GM12874 (cell line): ENCODE measurements at regions not wholly inside any gene's neighbourhood (a gene's known extent, or its start where the extent isn't known, plus 50 kb on each side); places are given as distances from the start of the nearest gene placed in this dataset.

ENCODE experiments used
- TF ChIP-seq, protein P1 (sequence below): IDR thresholded peaks from 2 replicates; pipeline ENCODE4 v1.5.1; 2011; ENCODE audit warnings: low read depth, mild to moderate bottlenecking, control low read depth, low read length, moderate library complexity; ENCODE audit not compliant: insufficient read depth

DNA sequence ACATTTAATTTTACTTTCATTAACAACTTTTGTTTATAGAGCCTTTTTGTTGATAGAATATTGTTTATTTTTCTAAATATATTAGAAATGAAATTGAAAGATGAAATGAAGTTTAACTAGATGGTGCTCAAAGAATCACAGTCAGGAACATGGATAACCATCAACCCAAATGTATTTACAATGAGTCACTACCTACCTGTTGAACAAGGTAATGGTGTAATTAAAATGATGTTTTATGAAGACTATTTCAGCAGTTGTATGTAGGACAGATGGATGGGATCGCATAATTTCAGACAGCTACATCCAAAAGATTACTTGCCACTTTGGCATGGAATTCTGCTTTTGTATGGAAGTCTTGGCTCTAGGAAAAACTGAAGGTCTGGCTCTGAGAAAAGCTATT lies 403.6 kb upstream of the SLC10A2 start:
- TF ChIP-seq, protein P1, sequence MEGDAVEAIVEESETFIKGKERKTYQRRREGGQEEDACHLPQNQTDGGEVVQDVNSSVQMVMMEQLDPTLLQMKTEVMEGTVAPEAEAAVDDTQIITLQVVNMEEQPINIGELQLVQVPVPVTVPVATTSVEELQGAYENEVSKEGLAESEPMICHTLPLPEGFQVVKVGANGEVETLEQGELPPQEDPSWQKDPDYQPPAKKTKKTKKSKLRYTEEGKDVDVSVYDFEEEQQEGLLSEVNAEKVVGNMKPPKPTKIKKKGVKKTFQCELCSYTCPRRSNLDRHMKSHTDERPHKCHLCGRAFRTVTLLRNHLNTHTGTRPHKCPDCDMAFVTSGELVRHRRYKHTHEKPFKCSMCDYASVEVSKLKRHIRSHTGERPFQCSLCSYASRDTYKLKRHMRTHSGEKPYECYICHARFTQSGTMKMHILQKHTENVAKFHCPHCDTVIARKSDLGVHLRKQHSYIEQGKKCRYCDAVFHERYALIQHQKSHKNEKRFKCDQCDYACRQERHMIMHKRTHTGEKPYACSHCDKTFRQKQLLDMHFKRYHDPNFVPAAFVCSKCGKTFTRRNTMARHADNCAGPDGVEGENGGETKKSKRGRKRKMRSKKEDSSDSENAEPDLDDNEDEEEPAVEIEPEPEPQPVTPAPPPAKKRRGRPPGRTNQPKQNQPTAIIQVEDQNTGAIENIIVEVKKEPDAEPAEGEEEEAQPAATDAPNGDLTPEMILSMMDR = no peak

DNA sequence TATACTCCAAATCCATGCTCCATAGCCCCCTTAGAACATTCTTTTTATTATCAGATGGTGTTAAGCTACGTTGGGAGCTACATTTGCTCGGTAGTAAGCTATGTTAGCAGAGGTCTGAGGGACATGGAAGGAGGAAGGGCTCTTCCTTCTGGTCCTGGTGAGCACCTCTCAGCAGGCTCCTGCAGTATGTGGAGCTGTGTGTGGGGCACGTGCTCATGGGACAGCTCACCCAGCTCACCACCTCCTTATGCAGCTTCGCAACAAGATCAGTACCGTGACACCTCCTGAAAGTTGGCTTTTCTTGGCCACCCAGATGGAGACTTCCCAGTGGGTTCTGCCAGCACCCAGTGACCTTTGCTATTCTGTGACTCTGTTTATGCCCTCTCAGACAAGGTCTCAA lies 400.5 kb upstream of the SLC10A2 start:
- TF ChIP-seq, protein P1 = no peak

DNA sequence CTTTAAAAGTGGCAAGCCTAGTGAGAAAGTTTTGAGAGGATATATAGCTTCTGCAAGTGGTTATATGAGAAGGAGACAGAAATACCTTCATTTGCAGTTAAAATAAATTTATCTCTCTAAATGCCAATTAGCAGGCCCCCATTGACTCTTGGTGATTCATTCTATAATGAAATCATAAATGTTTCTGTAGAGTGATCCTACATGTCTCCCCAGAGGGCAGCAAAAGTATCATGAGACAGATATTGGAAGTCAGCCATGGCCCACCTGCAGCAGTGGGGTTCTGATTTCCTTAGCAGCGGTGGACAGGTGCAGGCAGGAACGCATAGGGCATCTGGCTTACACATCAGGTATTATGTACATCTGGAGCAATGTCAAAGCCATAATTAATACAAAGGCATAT lies 385.4 kb upstream of the SLC10A2 start:
- TF ChIP-seq, protein P1 = no peak

DNA sequence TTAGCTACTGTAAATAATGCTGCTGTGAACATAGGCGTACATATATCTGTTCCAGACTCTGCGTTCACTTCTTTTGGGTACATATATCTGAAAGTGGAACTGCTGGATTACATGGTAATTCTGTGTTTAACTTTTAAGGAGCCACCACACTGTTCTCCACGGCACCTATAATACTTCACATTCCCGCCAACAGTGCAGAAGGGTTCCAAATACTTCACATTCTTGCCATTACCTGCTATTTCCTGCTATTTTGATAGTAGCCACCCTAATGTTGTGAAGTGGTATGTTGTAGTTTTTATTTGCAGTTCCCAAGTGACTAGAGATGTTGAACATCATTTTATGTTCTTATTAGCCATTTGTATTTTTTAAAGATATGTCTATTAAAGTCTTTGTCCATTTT lies 377.4 kb upstream of the SLC10A2 start:
- TF ChIP-seq, protein P1 = no peak

DNA sequence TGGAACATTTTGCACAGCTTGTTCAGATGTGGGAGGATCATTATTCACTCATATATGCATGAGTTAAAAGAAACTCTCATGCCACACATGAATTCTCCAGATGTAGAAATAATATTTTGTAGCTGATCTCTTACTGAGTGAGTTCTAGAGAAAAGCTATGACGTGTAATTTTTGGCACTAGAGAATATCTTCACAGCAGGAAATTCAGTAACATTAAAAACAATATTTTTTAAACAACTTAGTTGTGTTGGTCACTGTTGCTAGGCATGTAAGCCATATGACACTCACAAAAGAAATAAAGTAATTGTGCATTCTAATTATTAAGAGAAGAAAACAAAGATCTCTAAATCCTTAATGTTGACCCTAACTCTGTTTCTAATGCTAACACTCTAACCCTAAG lies 371.4 kb upstream of the SLC10A2 start:
- TF ChIP-seq, protein P1 = no peak

DNA sequence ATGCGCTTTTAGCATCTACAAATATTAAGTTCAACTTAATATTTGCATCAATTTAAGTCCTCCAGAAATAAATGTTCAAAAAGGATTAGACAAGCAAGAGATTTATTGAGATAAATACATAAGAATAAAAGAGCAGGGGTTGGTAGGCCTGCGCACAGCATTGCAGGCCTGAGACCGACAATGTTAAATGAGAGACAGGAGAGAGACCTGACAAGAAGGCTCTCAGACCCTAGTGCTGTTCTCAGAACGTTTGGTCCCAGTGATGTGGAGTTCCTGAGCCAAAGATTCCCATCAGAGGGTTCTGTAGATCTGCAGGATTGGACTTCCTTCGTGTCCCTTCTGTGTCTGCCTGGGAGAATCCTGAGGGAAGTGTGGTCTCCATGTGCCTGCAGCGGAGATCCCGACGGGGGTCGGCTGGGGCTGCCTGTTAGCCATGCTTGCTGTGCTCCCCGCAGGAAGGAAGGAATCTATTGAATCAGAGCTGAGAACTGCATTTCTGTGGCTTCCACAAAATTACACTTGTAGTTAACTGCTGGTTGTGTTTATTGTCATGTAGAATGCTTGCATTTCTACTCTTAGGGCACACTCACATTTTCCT lies 369.9 kb upstream of the SLC10A2 start:
- TF ChIP-seq, protein P1 = no peak

DNA sequence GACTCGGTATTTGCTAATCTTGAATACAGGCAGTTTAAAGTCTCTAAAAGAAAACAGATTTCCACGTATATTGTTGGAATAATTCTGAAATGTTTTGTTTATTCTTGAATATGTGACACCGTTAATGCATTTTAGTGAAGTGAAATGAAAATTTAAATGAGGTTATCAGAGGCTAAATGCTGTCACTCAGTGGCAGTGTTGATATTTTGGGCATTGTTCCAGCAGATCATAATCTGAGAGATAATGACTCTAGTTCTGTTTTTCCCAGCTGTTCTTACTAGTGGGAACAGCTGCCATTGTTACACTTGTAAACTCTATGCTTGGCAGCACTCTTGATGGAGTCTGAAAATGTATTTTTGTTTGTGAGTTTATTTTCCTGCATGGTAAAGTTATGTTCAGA lies 365.6 kb upstream of the SLC10A2 start:
- TF ChIP-seq, protein P1 = no peak
